NCI-H526 treated with DMSO at 0.1 percent for 48 hours (cell line): ENCODE measurements at regions not wholly inside any gene's neighbourhood (a gene's known extent, or its start where the extent isn't known, plus 50 kb on each side); places are given as distances from the start of the nearest gene placed in this dataset.
A peak's percentile ranks its signal among the peaks of the same experiment; 100 is the strongest.
"Not testable (repeated sequence)": the region's sequence is repeated elsewhere in the genome, so short reads cannot be mapped to it uniquely, and the experiment has no call there.

Experiments used
- DNase-seq: peaks from one replicate; lab custom pipeline; 2025; lab: John Stamatoyannopoulos, UW

- DNase-seq: no peak
Observed at GRCh38 chr1:201637282-201638079, 98.6 kb downstream of the NAV1 start.

- DNase-seq: no peak
Observed at GRCh38 chr1:201639391-201639790, 100.5 kb downstream of the NAV1 start.

GRCh38 chr1:201639826-201640225, 100.9 kb downstream of the NAV1 start:
- DNase-seq: no peak

- DNase-seq: no peak
Observed at GRCh38 chr1:201640624-201641023, 101.7 kb downstream of the NAV1 start.

- DNase-seq: no peak
Observed at GRCh38 chr1:201641524-201642253, 102.8 kb downstream of the NAV1 start.

GRCh38 chr1:201643835-201644104, 104.8 kb downstream of the NAV1 start:
- DNase-seq: no peak

- DNase-seq: no peak
Observed at GRCh38 chr1:201644197-201644596, 105.3 kb downstream of the NAV1 start.

- DNase-seq: not testable (repeated sequence)
Observed at GRCh38 chr1:201645000-201645399, 106.1 kb downstream of the NAV1 start.

GRCh38 chr1:201645956-201646355, 107.0 kb downstream of the NAV1 start:
- no peak for DNase-seq

GRCh38 chr1:201646411-201647022, 107.6 kb downstream of the NAV1 start:
- DNase-seq: no peak

- no peak for DNase-seq
Observed at GRCh38 chr1:201647094-201647493, 108.2 kb downstream of the NAV1 start.

GRCh38 chr1:201647722-201648065, 108.8 kb downstream of the NAV1 start:
- DNase-seq: no peak

GRCh38 chr1:201648066-201648906, 109.4 kb downstream of the NAV1 start:
- peak; percentile 21 for DNase-seq

- no peak for DNase-seq
Observed at GRCh38 chr1:201648907-201649721, 110.2 kb downstream of the NAV1 start.

- peak; percentile 66 for DNase-seq
Observed at GRCh38 chr1:201649761-201650622, 111.1 kb downstream of the NAV1 start.

GRCh38 chr1:201650623-201650933, 111.7 kb downstream of the NAV1 start:
- no peak for DNase-seq

GRCh38 chr1:201652181-201652580, 113.3 kb downstream of the NAV1 start:
- DNase-seq: no peak

- DNase-seq: no peak
Observed at GRCh38 chr1:201653233-201653632, 114.3 kb downstream of the NAV1 start.

GRCh38 chr1:201653883-201654282, 115.0 kb downstream of the NAV1 start:
- no peak for DNase-seq

- DNase-seq: no peak
Observed at GRCh38 chr1:201655243-201655642, 116.3 kb downstream of the NAV1 start.

GRCh38 chr1:201655910-201656309, 117.0 kb downstream of the NAV1 start:
- DNase-seq: no peak
